HEK293T (cell line): ENCODE measurements at regions not wholly inside any gene's neighbourhood (a gene's known extent, or its start where the extent isn't known, plus 50 kb on each side); places are given as distances from the start of the nearest gene placed in this dataset.

Experiments used
- BHLHE40 ChIP-seq: fragments of 450-650 bp; IDR thresholded peaks from 2 replicates; pipeline ENCODE4 v1.6.1; 2016; ENCODE audit warnings: mild to moderate bottlenecking, moderate library complexity, borderline replicate concordance
- FOXM1 ChIP-seq: fragments of 450-650 bp; IDR thresholded peaks from 2 replicates; pipeline ENCODE4 v1.6.1; 2017; ENCODE audit warnings: mild to moderate bottlenecking, borderline replicate concordance
- LEF1 ChIP-seq: fragments of 450-650 bp; IDR thresholded peaks from 2 replicates; pipeline ENCODE4 v1.6.1; 2017; ENCODE audit warnings: mild to moderate bottlenecking, borderline replicate concordance

DNA sequence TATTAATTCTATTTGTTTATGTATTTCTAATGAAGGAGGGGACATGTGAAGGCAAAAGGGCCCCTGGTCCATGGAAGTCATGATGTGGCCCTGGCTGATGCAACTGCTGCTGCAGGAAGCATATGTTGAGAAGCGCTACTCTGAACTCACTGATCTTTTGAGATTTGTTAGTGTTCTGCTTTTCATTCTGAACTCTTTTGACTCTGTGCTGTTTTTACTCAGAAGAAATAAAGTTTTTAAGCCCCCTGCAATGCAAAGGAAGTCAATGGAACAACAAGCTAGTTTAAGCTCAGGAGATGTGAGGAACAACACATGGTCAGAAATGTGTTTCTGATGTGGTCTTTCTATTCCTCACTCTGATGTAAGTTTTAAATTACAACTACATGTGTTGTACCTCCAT, 88.9 kb upstream of the BTG1 start:
- no peak for TF ChIP-seq BHLHE40
- no peak for TF ChIP-seq FOXM1
- TF ChIP-seq LEF1 = no peak
